HG03060 (cell line): ENCODE measurements at regions not wholly inside any gene's neighbourhood (a gene's known extent, or its start where the extent isn't known, plus 50 kb on each side); places are given as distances from the start of the nearest gene placed in this dataset.
"Not testable (repeated sequence)": the region's sequence is repeated elsewhere in the genome, so short reads cannot be mapped to it uniquely, and the experiment has no call there.

Experiments
- ATAC-seq: cut with Tn5 transposase; IDR thresholded peaks from one replicate; pipeline ENCODE4 v1.9.1; 2021; ENCODE audit warnings: low read depth, moderate number of reproducible peaks; ENCODE audit not compliant: unreplicated experiment

DNA sequence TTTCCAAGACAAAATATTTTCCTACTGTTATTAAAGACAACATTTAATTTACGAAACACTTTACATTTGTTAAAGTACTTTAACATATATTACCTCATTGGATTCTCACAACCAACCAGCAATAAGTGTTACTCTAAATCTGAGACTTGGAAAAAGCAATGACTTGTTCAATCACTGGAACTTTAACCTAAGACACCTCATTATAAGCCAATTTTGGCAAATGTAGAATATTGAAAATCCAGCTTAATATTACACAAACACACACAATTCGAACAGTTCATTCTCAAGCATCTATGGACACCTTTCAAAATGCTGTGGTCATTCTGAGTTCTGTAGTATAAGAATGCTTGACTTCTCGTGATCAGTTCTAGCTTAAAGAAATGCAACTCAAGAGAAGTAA, 619.4 kb upstream of the CHAC2 start:
- no peak for ATAC-seq

DNA sequence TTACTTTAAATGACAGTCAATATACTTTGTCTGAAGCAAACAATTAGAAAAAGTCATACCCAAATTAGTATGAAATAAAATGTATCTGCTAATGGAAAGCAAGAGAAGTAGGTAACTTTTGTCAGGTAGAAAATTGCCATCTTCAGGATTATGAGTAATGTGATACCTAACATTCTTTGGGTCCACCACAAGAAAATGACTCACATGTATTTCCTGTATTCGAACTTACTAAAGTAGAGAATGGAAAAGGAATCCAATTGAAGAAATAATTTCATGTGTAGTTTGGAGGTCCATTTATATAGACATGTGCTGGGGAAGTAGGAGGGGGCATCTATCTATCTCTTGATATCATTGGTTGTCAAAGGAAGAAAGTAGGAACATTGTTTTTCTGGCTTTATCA, 636.2 kb upstream of the CHAC2 start:
- ATAC-seq, result no peak

DNA sequence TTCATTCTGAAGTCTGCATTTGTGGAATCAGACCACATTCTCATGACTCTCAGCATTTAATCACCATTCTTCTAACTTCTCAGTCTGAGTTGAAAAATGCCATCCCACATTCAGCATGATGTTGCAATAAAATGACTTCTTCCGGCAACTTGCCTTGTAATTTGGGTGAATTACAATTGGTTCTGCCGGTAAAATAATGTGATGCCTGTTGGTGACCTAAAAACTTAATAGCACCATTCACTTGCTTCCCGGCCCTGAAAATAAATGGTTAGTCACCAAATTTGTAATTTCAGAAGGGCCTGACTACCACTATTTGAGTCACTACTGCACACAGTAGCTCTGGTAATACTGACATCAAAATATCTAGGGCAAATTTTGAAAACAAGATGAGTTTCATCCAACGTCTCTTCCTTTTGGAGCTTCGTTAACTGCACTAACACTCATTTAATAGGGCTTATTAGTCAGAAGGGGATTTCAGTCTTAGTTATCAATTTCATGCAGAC, 637.1 kb upstream of the CHAC2 start:
- no peak for ATAC-seq

DNA sequence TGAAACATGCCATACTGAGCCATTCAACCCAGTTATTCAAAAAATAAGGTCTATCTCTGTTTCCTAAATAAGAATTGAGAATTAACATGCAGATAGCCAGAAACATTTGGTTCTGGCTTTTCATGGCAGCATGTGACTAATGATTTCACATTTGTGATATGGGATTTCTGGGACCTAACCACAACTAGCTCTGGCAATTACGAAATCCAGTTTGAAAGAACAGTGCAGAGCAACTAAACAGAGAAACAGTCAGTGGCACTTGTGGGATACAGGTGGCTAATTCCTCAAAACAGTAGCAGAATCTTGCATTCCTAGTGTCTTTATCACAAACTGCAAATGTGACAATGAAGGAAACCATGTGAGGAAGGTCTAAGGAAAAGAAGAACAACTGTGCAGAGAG, 637.8 kb upstream of the CHAC2 start:
- ATAC-seq, result no peak

DNA sequence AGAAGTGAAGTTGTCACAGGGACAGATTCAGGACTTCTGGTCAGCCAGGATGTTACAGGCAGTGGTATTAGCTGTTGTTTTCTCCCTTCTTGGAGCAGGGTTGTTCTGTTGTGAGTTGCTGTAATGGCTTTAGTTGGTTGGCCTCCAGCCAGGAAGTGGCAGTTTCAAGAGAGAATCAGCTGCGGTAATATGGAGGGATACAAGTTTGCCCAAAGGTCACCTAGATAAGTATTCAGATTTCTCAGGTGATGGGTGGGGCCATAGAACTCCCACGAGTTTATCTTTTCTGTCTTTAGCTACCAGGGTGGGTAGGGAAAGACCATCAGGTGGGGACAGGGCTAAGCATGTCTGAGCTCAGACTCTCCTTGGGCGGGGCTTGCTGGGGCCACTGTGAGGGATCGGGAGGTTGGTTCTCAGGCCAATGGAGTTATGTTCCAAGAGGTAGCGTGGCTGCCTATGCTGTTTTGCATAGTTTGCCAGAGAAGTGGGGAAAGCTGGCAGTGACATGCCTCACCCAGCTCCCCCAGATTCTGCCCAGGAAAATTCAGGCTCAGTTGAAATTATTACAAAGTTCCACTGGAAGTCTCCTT, 640.4 kb upstream of the CHAC2 start:
- ATAC-seq, result no peak

DNA sequence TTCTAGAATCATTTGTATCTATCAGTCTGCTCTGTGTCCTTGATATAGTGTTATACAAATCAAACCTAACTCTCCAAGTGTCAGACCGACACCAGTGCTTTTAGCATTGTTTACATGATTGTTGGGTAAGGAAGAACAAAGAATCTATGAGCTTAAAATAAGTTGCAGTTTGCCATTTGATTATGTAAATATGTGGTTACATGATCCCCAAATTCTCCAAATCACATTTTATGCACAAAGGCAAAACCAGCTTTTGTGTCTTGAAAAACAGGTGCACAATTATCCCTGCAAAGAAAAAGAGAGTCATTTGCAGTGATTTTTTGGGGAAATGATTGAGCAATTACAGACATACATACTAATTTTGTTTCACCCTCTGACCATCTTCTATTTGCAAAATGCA, 652.6 kb upstream of the CHAC2 start:
- no peak for ATAC-seq

DNA sequence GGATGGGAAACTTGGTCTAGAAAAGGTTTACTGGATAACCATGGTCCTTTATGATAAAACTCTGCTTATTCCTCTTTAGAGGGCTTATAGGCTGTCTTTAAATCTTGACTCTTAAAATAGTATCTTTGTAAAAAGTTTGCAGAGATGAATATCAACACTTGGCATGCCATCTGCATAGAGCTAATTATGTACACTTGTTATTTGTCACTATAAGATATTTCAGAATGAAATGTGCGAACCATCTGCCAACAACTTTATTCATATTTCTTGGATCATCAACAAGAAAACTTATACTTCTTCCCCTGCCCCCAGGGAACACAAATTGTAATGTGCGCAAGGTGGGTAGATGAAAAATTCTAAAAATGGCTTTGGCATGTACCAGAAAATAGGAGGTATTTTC, 653.0 kb upstream of the CHAC2 start:
- ATAC-seq, result no peak

DNA sequence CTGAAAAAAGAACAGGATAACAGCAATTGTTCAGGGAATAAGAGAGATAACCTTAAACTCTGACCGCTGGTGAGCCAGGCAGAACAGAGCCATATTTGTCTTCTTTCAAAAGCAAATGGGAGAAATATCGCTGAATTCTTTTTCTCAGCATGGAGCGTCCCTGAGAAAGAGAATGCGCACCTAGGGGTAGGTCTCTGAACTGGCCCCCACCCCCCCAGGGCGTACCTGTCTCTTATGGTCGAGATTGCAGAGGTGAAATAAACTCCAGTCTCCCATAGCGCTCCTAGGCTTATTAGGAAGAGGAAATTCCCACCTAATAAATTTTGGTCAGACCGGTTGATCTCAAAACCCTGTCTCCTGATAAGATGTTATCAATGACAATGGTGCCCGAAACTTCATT, 655.2 kb upstream of the CHAC2 start:
- not testable (repeated sequence) for ATAC-seq

DNA sequence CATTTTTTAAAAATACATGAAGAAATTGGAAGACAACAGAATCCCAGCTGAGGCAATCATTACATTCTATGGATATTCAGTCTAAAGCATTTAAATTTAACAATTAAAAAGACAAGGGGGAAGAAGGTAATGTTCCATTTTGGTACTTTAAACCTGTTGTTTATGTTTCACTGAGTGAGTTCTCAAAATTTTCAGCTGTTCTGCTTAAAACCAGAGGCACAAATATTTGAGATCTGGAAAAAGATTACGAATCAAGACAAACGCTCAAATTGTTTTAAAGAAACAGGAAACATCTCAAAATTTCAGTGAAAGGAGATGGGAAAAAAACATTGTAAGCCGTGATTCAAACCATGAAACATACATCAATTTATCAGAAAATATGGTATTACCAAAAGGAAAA, 656.2 kb upstream of the CHAC2 start:
- no peak for ATAC-seq

DNA sequence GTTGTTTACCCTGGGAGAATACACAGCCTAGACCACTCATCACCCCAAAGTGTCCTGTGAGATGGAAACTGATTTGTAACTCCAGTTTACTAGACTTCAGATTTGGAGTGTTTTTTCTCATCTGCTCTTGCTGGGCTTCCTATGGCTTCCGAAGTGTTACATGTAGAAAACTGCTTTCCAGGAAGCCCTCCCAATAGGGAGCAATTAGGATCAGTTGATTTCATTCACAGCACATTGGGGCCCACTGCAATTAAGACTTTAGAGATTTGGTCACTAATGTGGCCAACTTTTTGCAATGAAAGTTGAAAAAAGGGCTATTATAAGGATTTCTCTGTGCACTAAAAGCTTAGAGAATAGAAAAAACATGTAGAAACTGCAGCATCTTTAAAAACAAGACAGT, 656.6 kb upstream of the CHAC2 start:
- no peak for ATAC-seq

DNA sequence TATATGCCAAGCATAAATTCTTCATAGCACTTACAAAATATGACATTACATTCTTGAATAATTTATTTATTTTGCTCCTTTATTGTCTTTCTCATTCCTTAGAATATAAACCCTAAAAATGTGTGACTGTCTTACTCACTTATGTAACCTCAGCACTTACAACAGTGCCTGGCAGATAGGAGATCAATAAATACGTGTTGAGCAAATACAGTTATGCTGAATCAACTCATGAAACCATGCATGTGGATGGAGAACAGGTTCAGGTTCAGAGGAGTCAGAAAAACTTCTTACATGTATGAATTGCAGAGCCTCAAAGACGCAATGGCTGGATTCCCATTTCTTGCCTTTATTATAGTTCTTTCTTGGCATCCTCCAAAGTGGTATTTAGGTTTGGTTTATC, 659.4 kb upstream of the CHAC2 start:
- no peak for ATAC-seq

DNA sequence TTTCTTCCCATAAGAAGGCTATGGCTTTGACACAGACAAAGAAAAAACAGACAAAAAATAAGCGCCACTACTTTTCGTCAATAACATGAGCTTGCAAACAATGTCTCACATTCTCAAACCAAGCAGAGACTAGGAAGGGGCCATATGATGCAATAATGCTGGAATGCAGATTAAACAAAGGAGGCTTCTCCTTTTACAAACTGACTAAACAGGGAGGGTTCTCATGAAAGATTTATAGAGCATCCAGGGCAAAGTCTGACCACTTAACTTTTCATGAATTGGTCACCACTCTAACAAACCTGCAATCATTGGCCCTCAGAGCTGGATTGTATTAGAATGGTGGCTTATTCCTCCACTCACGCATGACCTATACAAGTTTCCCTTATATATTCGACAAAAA, 663.3 kb upstream of the CHAC2 start:
- ATAC-seq, result no peak

DNA sequence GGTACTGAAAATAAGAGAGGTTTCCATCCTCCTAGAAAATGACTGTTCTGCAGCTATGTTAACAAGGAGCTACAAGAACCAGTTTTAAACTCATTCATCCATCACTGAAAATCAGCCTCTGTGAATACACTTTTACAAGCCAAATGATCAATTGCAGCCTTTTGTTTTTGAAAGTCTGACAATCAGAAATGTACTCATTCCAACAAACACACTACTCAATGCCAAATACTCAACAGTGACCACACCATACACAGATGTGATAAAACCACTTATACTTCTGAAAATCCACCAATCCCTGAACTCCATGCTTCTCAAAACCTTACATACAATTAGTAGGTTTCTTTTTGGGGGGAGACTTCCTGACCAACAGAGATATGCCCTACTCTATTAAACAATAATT, 663.9 kb upstream of the CHAC2 start:
- ATAC-seq, result no peak

DNA sequence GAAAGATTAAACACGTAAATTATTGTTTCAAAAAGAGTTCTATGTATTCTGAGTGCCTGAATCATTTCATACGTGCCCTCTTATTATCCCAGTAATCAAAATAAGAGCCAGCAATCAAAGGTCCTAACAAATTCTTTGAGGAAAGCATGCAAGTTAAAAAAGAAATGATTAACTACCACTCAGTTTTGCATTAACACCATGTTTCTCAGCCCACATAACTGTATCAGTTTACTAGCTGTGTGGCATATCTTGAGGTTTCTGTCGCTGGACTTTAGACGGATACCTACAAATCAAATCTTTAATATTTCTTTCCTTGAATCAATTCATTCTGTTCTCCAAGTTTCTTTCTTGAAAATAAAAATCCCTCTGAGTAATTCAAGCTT, 668.9 kb upstream of the CHAC2 start:
- ATAC-seq, result no peak

DNA sequence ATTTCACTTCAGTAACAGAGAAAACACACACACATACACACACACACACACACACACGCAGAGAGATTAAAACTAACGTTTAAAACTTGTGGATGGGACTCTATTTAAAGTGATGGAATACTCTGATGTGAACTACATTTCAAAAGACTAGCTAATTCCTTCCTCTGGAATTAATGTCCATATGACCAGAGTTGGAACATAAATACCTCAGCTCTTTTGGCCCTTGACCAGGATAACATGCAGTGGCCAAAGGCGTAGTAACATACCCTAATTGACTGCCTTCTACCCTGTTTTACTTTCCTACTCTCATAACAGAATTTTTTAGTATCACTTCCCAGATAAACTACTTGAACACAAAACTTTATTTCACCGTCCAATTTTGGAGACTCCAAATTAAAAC, 671.3 kb upstream of the CHAC2 start:
- no peak for ATAC-seq

DNA sequence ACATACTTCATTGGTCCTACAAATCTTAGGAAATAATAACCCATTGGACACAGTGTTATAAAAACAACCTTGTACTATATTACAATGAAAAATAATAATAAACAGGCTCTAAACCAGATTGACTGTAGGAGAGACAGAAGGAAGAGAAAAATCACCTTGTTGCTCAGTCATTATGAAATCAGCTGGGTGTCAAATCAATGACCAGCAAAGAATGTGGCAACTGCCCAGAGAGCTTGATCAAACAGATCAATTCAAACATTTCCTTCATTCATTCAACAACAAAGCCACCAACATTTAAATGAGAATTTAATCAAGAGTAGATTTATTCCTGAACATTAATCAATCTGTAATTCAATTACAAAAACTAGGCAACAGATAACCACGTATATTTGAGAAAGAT, 671.9 kb upstream of the CHAC2 start:
- no peak for ATAC-seq

DNA sequence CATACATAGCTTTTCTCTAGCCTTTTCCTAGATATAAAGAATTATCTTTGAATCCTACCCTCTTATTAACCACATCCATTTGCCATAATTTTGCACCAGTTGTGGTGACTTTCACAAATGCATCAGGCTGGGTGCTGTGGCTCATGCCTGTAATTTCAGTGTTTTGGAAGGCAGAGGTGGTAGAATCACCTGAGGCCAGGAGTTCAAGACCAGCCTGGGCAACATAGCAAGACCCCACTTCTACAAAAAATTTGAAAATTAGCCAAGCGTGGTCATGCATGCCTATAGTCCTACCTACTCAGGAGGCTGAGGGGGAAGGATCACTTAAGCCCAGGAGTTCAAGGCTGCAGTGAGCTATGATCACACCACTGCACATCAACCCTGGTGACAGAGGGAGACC, 672.4 kb upstream of the CHAC2 start:
- ATAC-seq, result no peak

DNA sequence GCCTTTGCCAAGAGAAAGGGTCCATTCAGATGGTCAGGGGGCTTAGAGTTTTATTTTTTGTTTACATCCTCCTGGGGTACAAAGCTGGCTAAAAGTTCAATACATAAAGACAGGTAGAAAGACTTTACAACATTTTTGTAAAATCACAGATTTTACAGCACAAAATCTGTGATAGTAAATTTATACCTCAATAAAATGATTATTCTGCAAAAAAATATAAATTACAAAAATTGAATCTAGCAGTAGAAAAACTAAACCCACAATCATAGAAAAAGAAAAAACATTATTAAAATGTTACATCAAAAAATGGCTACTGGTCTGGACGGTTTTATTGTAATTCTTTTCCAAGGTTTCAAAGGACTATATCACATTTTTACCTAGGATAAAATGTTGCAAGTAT, 674.2 kb upstream of the CHAC2 start:
- ATAC-seq, result no peak

DNA sequence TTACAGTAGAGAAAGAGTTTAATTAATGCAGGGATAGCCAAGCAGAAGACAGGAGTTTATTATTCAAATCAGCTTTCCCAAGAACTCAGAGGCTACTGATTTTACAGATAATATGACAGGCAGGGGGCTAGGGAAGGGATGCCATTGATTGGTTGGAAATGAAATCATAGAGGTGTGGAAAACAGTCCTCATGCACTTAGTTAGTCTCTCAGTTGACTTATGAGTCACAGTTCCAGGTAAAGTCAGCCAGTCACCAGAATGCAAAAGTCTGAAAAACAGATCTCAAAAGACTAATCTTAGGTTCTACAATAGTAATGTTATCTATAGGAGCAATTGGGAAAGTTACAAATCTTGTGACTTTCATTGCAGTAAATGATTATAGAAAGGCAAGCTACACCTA, 676.4 kb upstream of the CHAC2 start:
- ATAC-seq, result no peak

DNA sequence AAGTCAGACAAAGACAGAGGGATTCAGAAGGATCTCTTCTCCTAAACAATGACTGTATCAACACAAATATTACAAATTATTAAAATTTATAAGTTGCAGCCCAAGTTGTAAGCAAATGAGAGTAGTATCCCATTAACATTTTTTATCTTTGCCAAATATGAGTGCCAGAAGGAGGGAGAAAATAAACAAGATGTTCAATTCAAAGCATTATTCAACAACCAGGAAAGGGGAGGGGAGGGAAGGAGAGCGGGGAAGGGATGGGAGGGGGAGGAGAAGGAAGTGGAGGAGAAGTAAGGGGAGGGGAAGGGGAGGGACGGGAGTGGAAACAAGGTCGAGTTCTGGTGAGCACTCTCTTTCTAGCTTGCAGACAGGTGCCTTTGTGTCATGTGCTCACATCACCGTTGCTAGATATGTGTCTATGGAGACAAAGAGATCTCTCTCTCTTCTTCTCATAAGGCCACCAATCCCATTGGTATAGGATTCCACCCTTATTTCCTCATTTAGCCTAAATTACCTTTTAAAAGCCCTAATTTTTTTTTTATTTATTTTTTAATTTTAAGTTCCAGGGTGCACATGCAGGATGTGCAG, 679.6 kb upstream of the CHAC2 start:
- no peak for ATAC-seq

DNA sequence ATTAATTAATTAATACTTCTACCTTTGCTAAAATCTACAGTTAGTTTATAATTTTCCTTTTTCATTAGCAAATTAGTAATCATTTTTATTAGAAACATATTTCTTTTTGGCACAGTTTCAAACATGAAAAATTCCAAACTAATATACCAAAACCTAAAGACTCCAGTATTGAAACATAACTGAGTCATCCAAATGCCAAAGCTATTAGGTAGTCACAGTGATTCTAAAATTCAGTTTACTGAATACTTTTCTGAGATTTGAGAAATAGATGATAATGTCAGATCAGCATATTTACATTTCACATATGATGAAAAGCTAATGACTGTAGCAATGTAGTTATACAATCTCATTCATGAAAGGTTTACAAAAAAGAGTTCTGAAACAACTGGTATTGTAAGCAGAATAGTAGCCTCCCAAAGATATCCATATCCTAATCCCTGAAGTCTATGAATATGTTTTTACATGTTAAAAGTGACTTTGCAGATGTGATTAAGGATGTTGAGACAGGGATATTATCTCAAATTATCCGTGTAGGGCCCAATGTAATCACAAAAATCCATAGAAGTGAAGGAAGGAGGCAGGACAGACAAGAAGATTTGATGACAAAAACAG, 680.2 kb upstream of the CHAC2 start:
- ATAC-seq, result no peak

DNA sequence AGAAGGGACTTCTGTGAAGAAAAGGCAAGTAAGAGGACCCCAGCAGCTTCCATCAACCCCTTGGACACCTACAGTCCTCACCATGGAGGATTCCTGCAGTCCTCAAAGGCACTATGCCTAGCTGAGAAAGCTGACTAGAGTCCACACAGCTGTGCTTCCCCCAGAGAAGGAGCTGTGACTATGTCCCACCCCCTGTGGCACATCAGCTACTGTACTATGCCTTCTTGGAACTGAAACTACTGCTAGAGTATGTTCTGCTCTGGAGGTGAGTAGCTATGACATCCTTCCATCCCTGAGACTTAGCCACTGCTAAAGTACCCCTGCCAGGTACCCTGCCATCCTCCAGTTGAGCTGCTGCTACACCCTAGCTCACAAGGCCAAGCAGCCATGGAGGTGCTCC, 690.2 kb upstream of the CHAC2 start:
- no peak for ATAC-seq
